Muscle of leg (tissue), 3 donors: ENCODE measurements at regions not wholly inside any gene's neighbourhood (a gene's known extent, or its start where the extent isn't known, plus 50 kb on each side); places are given as distances from the start of the nearest gene placed in this dataset.
"Not testable (repeated sequence)": the region's sequence is repeated elsewhere in the genome, so short reads cannot be mapped to it uniquely, and the experiment has no call there.

Source experiments
- DNase-seq: peaks from one replicate; pipeline ENCODE4 v3.0.0; 2013
- H3K27ac ChIP-seq: one replicate; pipeline ENCODE4 v1.5.1; 2013; ENCODE audit warnings: mild to moderate bottlenecking, low read length, control low read depth
- H3K27me3 ChIP-seq: one replicate; pipeline ENCODE4 v1.6.1; 2013; ENCODE audit warnings: low read length; ENCODE audit not compliant: control insufficient read depth, insufficient read depth
- H3K36me3 ChIP-seq: one replicate; pipeline ENCODE4 v1.6.1; 2013; ENCODE audit warnings: low read length; ENCODE audit not compliant: control insufficient read depth, insufficient read depth
- H3K4me1 ChIP-seq: one replicate; pipeline ENCODE4 v1.6.1; 2013; ENCODE audit warnings: low read length; ENCODE audit not compliant: control insufficient read depth, insufficient read depth
- H3K4me3 ChIP-seq: one replicate; pipeline ENCODE4 v1.5.1; 2013; ENCODE audit warnings: low read length, control low read depth
- H3K9me3 ChIP-seq: replicated peaks from 2 replicates; pipeline ENCODE4 v1.6.1; 2013; ENCODE audit warnings: low read depth, low read length; ENCODE audit not compliant: control insufficient read depth
- WGBS: methylation state at CpG from one replicate; pipeline ENCODE4 v1.1.5; 2013; ENCODE audit warnings: missing lambda C conversion rate; ENCODE audit not compliant: insufficient coverage; 5-methylcytosine and 5-hydroxymethylcytosine counted together

DNA sequence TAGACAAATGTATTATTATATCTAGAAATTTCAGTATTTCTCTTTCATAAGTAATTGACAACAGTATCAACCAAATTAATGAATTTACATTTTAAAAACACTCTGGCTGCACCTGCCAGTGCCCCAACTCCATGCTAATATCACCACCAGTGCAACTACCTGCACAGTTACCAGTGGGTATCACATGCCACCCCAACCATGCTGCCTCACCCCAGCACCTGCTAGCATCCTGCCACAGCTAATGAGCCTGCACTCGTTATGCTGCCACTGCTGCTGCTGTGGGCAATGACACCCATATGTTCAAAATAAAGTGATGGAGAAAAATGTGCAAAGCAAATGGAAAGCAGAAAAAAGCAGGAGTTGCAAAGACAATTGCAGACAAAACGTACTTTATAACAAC is 855.9 kb upstream of the MANEA start:
- no peaks in the 10 kb centered on the region for H3K9me3 ChIP-seq
- H3K36me3 ChIP-seq, result no peaks in the 10 kb centered on the region
- DNase-seq, result no peak
- H3K27ac ChIP-seq, result no peak overlapping the region
- H3K4me3 ChIP-seq, result no peak overlapping the region
- H3K4me1 ChIP-seq, result no peaks in the 10 kb centered on the region
- no CpG with 5 or more reads among the region's 2 CpGs for WGBS
- H3K27me3 ChIP-seq, result no peaks in the 10 kb centered on the region

DNA sequence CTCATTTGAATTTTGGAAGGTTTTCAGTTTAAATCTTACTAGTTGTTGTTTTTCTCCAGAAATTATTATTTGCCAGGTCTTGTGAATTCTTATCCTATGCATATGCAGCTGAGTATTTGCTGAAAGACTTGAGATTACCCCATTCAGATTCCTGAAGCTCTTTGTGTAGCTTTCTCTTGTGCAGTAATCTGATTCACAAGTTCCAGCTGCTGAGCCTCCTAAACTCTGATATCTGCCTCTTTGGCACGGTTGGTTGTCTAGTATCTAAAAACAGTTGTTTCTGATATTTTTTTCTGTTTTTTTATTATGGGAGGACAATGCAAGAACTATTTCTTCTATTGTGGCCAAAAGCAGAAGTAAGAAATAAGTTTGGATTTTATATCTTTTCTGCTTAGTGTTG is 863.9 kb upstream of the MANEA start:
- H3K4me1 ChIP-seq, result no peaks in the 10 kb centered on the region
- no peak overlapping the region for H3K4me3 ChIP-seq
- H3K27ac ChIP-seq, result no peak overlapping the region
- no peaks in the 10 kb centered on the region for H3K9me3 ChIP-seq
- no peaks in the 10 kb centered on the region for H3K36me3 ChIP-seq
- no CpG with 5 or more reads among the region's 1 CpG for WGBS
- no peaks in the 10 kb centered on the region for H3K27me3 ChIP-seq
- DNase-seq, result no peak

GRCh38 chr6:94698773-94699172 is 878.6 kb upstream of the MANEA start:
- Histone ChIP-seq H3K9me3 (no peaks in the 10 kb centered on the region), H3K36me3 (no peaks in the 10 kb centered on the region), H3K4me3 (no peak overlapping the region), H3K4me1 (no peaks in the 10 kb centered on the region), H3K27ac (no peak overlapping the region), H3K27me3 (no peaks in the 10 kb centered on the region)
- no CpG with 5 or more reads among the region's 1 CpG for WGBS
- DNase-seq, result no peak

DNA sequence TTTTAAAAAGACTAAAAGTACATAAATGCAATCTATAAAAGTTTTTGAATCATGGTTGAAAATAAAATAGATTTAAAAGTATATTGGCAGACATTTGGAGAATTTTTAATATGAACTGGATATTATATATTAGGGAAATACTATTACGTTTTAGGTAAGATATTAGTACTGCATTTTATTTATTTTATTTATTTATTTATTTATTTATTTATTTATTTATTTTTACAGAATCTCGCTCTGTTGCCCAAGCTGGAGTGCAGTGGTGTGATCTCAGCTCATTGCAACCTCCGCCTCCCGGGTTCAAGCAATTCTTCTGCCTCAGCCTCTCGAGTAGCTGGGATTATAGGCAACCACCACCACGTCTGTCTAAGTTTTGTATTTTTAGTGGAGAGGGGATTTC is 890.1 kb upstream of the MANEA start:
- not testable (repeated sequence) for H3K9me3 ChIP-seq, H3K36me3 ChIP-seq, H3K4me3 ChIP-seq, H3K27ac ChIP-seq, DNase-seq, H3K27me3 ChIP-seq, H3K4me1 ChIP-seq
- WGBS, result 100% methylated on average over 1 of the region's 6 CpGs

GRCh38 chr6:94683409-94683808 is 893.9 kb upstream of the MANEA start:
- no CpG with 5 or more reads among the region's 3 CpGs for WGBS
- Histone ChIP-seq H3K27ac (no peak overlapping the region), H3K27me3 (no peaks in the 10 kb centered on the region), H3K4me3 (no peak overlapping the region), H3K9me3 (no peaks in the 10 kb centered on the region), H3K4me1 (no peaks in the 10 kb centered on the region), H3K36me3 (no peaks in the 10 kb centered on the region)
- no peak for DNase-seq

- no peaks in the 10 kb centered on the region for H3K27me3 ChIP-seq
- no CpG with 5 or more reads among the region's 1 CpG for WGBS
- H3K27ac ChIP-seq, result no peak overlapping the region
Measured at GRCh38 chr6:94680669-94681212, 896.6 kb upstream of the MANEA start.

DNA sequence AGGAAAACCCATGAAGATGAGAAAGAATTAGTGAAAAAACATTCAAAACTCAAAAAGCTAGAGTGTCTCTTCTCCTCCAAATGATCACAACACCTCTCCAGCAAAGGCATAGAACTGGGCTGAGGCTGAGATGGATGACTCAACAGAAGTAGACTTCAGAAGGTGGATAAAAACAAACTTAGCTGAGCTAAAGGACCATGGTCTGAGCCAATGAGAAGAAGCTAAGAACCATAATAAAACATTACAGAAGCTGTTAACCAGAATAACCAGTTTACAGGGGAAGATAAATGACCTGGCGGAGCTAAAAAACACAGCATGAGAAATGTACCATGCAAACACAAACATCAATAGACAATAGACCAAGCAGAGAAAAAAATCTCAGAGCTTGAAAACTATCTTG is 904.1 kb upstream of the MANEA start:
- H3K4me3 ChIP-seq, result no peak overlapping the region
- no peaks in the 10 kb centered on the region for H3K4me1 ChIP-seq
- H3K27me3 ChIP-seq, result no peaks in the 10 kb centered on the region
- no peaks in the 10 kb centered on the region for H3K36me3 ChIP-seq
- no CpG with 5 or more reads among the region's 1 CpG for WGBS
- no peak for DNase-seq
- H3K27ac ChIP-seq, result no peak overlapping the region
- H3K9me3 ChIP-seq, result peaks cover 6% of the 10 kb centered on the region

More at GRCh38 chr6:94680669-94681212, 896.6 kb upstream of the MANEA start:
- Histone ChIP-seq H3K4me1 (no peaks in the 10 kb centered on the region), H3K36me3 (no peaks in the 10 kb centered on the region), H3K4me3 (no peak overlapping the region), H3K9me3 (no peaks in the 10 kb centered on the region)
- DNase-seq, result no peak

- no peaks in the 10 kb centered on the region for H3K36me3 ChIP-seq
- no peak overlapping the region for H3K27ac ChIP-seq
- H3K27me3 ChIP-seq, result no peaks in the 10 kb centered on the region
- H3K9me3 ChIP-seq, result peaks cover 6% of the 10 kb centered on the region
- no peak for DNase-seq
- H3K4me3 ChIP-seq, result no peak overlapping the region
- WGBS, result 42% methylated on average over 2 of the region's 3 CpGs
- no peaks in the 10 kb centered on the region for H3K4me1 ChIP-seq
Measured at GRCh38 chr6:94670017-94670416, 907.3 kb upstream of the MANEA start.

DNA sequence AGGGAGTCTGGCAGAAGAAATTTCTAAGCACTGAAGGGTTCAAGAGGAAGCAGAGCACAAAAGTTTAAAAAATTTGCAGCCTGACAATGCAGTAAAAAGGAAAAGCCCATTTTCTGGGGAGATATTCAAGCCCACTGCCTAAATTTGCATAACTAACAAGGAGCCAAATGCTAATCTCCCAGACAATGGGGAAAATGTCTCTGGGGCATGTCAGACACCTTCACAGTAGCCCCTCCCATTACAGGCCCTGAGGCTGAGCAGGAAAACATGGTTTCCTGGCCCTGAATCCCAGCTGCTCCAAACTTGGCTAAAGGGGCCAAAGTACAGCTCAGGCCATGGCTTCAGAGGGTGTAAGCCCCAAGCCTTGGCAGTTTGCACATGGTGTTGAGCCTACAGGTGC is 908.5 kb upstream of the MANEA start:
- H3K9me3 ChIP-seq, result peaks cover 6% of the 10 kb centered on the region

DNA sequence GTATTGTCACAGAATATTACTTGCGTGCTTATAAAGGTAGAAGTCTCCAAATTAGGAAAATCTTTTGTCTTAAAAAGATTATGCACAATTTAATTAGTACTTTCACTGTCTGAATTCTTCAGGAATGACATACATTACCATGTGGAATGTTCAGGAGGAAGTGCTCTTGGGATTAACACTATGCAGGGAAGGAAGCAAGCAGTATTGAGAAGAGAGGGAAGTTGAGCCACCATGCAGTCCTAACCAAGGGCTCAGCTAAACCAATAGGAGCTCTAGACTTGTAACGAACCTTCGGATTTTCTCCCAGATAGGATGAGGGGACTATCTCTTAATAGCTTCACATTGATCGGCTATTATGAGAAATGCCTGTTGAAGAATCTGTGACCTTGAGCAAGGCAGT is 918.4 kb upstream of the MANEA start:
- peaks cover 6% of the 10 kb centered on the region for H3K9me3 ChIP-seq
- H3K4me3 ChIP-seq, result no peak overlapping the region
- no peaks in the 10 kb centered on the region for H3K4me1 ChIP-seq
- no peaks in the 10 kb centered on the region for H3K27me3 ChIP-seq
- DNase-seq, result no peak
- WGBS, result 95% methylated on average over 3 of the region's 4 CpGs
- H3K36me3 ChIP-seq, result no peaks in the 10 kb centered on the region
- no peak overlapping the region for H3K27ac ChIP-seq

More for the DNA sequence above, 908.5 kb upstream of the MANEA start:
- Histone ChIP-seq H3K36me3 (no peaks in the 10 kb centered on the region), H3K4me3 (no peak overlapping the region), H3K27me3 (no peaks in the 10 kb centered on the region), H3K4me1 (no peaks in the 10 kb centered on the region), H3K27ac (no peak overlapping the region)
- DNase-seq, result no peak

DNA sequence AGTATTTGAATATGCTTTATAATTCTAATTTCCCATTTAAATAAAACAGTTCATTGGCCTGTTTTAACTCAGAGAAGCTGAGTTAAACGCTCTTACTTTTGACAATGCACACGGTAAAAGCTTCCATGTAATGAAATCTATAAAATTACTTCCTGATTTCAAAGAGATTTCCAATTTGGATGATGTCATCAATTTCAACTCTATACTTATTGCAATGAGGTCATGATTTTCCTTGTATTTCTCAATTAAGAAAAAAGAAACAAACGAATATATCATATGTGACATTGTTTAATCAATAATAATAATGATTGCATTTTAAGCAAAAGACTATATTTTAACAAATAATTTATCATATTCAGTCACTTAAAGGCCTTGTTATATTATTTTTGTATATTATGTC is 926.1 kb upstream of the MANEA start:
- no peaks in the 10 kb centered on the region for H3K9me3 ChIP-seq
- no peaks in the 10 kb centered on the region for H3K4me1 ChIP-seq
- no peak overlapping the region for H3K27ac ChIP-seq
- no peak overlapping the region for H3K4me3 ChIP-seq
- no CpG with 5 or more reads among the region's 3 CpGs for WGBS
- no peaks in the 10 kb centered on the region for H3K36me3 ChIP-seq
- DNase-seq, result no peak
- no peaks in the 10 kb centered on the region for H3K27me3 ChIP-seq
